GM19455 (cell line): ENCODE measurements at regions not wholly inside any gene's neighbourhood (a gene's known extent, or its start where the extent isn't known, plus 50 kb on each side); places are given as distances from the start of the nearest gene placed in this dataset.
A peak's percentile ranks its signal among the peaks of the same experiment; 100 is the strongest.

ENCODE experiments used
- ATAC-seq: cut with Tn5 transposase; IDR thresholded peaks from one replicate; pipeline ENCODE4 v1.9.1; 2021; ENCODE audit not compliant: unreplicated experiment

GRCh38 chr14:76974365-76974764 lies 54.1 kb downstream of the IRF2BPL start:
- no peak for ATAC-seq

GRCh38 chr14:76971549-76971948 lies 57.0 kb downstream of the IRF2BPL start:
- no peak for ATAC-seq

DNA sequence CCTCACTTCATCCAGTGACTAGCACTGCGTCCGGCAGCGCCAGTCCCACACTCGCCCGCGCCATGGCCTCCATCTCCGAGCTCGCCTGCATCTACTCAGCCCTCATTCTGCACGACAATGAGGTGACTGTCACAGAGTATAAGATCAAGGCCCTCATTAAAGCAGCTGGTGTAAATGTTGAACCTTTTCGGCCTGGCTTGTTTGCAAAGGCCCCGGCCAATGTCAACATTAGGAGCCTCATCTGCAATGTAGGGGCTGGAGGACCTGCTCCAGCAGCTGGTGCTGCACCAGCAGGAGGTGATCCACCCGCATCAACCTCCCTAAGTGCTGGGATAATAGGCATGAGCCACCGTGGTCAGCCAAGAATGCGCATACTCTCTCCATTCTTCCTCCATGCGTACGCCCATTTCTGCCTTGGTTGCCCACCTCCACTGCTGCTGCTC lies 59.9 kb downstream of the IRF2BPL start:
- no peak for ATAC-seq

DNA sequence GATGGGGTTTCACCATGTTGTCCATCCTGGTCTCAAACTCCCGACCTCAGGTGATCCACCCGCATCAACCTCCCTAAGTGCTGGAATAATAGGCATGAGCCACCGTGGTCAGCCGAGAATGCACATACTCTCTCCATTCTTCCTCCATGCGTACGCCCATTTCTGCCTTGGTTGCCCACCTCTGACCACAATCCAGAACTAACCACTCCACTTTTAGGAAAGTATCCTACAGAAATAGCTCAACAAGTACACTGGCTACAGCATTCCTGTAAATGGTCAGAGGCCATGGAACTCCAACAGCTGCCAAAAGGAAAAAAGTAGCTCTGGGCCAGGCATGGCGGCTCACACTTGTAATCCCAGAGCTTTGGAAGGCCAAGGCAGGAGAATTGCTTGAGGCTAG lies 60.7 kb downstream of the IRF2BPL start:
- ATAC-seq, result no peak

GRCh38 chr14:76965232-76965631 lies 63.3 kb downstream of the IRF2BPL start:
- ATAC-seq, result no peak

DNA sequence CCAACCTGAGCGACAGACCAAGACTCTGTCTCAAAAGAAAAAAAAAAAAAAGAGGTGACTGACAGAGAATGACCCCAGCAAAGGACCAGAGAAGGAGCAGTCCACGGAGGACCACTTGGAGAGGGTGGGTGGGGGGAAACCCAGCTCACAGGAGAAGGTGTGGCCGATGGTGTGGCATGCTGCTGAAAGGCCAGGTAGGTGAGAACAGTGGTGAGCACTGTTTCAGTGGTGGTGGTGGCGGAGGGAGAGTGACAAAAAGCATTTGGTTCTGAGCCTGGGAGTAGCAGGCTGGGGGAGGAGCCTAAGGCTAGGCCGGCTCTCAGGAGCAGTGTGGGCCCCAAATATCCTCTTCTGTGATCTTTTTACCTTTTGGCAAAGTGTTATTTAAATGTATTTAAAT lies 63.8 kb downstream of the IRF2BPL start:
- ATAC-seq, result no peak

GRCh38 chr14:76963372-76963771 lies 65.1 kb downstream of the IRF2BPL start:
- ATAC-seq, result no peak

- no peak for ATAC-seq
Observed at GRCh38 chr14:76962303-76962660, 66.2 kb downstream of the IRF2BPL start.

GRCh38 chr14:76961631-76962302 lies 66.7 kb downstream of the IRF2BPL start:
- peak; percentile 69 for ATAC-seq

GRCh38 chr14:76958980-76959710 lies 69.4 kb downstream of the IRF2BPL start:
- ATAC-seq, result no peak

- ATAC-seq, result no peak
Observed at GRCh38 chr14:76958020-76958979, 70.2 kb downstream of the IRF2BPL start.

- no peak for ATAC-seq
Observed at GRCh38 chr14:76957224-76957891, 71.2 kb downstream of the IRF2BPL start.

GRCh38 chr14:76956316-76957090 lies 72.0 kb downstream of the IRF2BPL start:
- peak; percentile 35 for ATAC-seq

GRCh38 chr14:76955575-76956315 lies 72.8 kb downstream of the IRF2BPL start:
- peak; percentile 13 for ATAC-seq

DNA sequence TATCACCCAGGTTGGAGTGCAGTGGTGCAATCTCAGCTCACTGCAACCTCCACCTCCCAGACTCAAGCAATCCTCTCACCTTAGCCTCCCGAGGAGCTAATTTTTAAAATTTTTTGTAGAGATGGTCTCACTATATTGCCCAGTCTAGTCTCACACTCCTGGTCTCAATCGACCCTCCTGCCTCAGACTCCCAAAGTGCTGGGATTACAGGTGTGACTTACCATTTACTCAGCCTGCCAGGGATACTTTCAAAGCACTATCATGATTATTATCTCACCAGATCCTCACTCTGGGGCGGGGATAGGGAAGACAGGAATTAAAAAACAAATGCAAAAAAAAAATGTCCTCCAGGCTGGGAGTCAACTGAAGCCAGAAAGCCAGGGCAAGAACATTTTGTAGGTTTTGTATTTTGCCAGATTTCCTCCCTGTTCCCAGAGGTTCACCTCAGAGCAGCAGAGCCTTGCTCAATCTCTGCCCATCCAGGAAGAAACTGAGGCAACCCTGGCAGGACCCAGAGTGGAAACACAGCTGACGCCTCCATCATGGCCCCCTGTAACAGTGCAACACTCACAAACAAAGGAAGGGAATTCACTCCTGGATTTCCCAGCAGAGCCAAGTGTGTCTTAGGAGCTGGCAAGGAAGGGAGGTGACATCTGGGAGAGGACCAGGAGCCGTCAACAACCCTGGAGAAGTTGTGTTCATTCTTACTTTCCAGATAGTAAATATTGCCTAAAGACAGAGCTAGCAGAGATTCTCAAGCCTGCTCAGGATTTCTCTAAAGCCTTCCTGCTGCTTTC lies 73.9 kb downstream of the IRF2BPL start:
- ATAC-seq, result no peak

DNA sequence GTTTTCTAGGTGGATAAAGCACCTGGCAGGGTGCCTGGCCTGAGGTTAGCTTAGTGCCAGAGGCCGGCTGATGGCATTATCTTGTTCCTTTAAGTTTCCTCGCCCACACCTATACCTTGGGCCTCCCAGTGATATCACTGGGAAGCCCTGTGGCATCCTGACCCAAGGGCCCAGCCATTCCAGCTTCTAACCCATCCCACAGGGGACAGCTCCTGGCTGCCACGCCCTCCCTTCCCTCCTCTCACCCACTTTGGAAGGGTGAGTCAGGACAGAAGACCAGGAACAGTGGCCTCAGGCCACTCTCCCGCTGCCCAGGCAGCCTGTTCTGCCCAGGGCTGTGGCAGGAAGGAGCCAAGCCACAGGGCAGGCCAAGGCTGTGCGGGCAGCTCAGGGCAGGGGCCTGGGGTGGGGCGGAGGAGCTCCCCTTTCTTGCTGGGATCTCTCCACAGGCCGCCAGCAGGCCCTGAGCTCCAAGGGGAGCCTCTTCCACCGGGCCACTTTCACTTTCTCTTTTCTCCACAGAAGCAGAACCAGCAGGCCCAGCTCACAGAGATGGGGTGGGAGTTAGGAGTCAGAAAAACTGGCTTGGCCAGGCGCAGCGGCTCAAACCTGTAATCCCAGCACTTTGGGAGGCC lies 75.1 kb downstream of the IRF2BPL start:
- no peak for ATAC-seq

DNA sequence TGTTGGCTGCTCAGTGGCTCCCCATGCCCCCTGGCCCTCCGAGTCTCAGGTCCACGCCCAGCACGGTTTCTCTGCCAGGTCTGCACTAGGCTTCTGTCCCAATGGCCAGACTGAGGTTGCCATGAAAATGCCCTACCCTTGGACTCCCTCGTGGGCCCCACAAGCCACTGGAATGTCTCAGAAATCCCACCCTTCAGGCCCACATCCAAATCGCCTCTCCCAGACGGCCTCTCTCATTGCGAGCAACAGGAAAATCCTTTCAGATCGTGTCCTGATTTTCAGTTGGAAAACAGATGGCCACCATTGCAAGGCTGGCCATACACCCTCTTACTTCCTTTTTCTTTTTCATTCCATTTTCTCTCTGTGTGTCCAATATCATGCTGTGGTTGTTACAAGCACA lies 77.3 kb downstream of the IRF2BPL start:
- ATAC-seq, result no peak
